ENCODE measurements at regions not wholly inside any gene's neighbourhood (a gene's known extent, or its start where the extent isn't known, plus 50 kb on each side); places are given as distances from the start of the nearest gene placed in this dataset.

DNA sequence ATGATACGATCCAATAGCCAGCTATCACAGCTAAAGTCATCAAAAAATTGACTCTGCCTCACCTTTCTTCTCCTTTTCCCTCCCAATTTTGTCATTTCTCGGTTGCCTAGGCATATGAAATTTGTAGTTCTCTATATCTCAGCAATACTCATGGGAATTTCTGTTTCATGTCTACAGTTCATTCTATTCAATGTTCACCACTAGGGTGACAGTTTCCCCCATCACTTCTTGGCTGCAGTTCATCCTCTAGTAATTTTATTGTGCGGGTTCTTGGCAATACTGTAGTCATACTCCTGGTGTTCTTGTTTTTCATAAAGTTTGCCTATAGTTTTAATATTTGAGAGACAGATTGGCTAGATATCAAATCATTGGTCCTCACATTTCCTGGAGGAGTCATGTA is 872.2 kb upstream of the ID2 start:
- ChIA-PET POLR2A (no interaction called here), CTCF (no interaction called here)
- TF ChIP-seq, protein P1, sequence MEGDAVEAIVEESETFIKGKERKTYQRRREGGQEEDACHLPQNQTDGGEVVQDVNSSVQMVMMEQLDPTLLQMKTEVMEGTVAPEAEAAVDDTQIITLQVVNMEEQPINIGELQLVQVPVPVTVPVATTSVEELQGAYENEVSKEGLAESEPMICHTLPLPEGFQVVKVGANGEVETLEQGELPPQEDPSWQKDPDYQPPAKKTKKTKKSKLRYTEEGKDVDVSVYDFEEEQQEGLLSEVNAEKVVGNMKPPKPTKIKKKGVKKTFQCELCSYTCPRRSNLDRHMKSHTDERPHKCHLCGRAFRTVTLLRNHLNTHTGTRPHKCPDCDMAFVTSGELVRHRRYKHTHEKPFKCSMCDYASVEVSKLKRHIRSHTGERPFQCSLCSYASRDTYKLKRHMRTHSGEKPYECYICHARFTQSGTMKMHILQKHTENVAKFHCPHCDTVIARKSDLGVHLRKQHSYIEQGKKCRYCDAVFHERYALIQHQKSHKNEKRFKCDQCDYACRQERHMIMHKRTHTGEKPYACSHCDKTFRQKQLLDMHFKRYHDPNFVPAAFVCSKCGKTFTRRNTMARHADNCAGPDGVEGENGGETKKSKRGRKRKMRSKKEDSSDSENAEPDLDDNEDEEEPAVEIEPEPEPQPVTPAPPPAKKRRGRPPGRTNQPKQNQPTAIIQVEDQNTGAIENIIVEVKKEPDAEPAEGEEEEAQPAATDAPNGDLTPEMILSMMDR (IDR thresholded peaks at IDR 0.05; ENCODE audit: insufficient read depth, low read length, missing control alignments), result no peak
- DNase-seq (ENCODE audit: low read depth, low spot score), result no peak
- H3K4me3 ChIP-seq (ENCODE audit: low read depth, low read length), result no peak overlapping the region

DNA sequence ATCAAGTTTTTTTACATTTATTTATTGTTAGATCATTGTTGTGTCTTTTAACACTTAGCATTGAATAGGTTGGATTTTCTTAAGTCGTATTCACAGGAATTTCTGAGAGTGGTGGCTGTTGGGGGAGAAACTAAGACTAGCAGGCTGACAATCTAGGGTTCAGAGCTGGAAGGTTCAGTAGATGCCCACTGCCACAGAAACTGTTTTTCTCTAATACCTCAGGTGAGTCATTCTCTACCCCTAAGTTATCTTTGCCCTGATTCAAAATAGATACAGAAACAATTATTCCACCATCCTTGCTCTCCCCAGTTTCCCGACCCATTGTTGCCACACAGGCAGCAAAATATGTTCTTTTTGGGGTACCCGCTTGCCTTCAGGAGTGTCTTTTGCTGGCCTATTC is 870.8 kb upstream of the ID2 start:
- TF ChIP-seq, protein P1 (IDR thresholded peaks at IDR 0.05; ENCODE audit: insufficient read depth, low read length, missing control alignments), result no peak
- ChIA-PET CTCF (no interaction called here), POLR2A (no interaction called here)
- no peak for DNase-seq (ENCODE audit: low read depth, low spot score)
- no peak overlapping the region for H3K4me3 ChIP-seq (ENCODE audit: low read depth, low read length)

DNA sequence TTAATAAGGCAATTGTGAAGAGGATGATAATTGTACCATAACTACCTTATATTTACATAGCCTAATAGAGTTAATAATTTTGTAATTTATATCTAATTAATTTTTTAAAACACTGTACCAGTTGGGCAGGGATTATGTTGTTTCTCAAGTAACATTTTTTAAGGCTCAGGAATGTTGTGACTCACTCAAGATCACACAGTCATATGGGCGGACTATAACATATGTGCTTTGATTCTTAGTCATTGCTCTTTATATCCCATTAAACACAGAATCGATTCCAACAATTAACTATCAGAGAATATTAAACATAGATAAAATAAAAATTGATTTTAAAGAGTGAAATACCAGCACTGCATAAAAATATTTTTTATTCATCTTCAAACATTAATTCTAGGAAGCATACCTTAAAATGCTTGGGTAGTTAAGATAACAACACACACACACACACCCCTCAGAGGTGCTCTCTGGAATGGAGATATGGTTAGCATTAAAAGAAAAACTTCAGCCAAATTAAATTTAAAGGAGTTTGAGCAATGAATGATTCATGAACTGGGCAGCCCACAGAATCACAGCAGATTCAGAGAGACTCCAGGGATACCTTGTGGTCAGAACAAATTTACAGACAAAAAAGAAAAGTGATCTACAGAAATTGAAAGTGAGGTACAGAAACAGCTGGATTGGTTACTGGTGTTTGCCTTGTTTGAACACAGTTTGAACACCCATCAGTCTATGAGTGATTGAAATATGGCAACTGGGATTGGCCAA is 869.4 kb upstream of the ID2 start:
- H3K4me3 ChIP-seq (ENCODE audit: low read depth, low read length), result no peak overlapping the region
- ChIA-PET CTCF (interaction anchor here (0.7 to 1.3 kb wide), 2 partner anchors 139 to 385 kb away, joined by 3 read pairs; no protein-coding TSS in a partner anchor), POLR2A (interaction anchor here (0.8 kb wide), 1 partner anchor 869 kb away, joined by 3 read pairs; the partner anchor contains the start of gene ID2)
- TF ChIP-seq, protein P1 (IDR thresholded peaks at IDR 0.05; ENCODE audit: insufficient read depth, low read length, missing control alignments), result no peak
- DNase-seq (ENCODE audit: low read depth, low spot score), result no peak

DNA sequence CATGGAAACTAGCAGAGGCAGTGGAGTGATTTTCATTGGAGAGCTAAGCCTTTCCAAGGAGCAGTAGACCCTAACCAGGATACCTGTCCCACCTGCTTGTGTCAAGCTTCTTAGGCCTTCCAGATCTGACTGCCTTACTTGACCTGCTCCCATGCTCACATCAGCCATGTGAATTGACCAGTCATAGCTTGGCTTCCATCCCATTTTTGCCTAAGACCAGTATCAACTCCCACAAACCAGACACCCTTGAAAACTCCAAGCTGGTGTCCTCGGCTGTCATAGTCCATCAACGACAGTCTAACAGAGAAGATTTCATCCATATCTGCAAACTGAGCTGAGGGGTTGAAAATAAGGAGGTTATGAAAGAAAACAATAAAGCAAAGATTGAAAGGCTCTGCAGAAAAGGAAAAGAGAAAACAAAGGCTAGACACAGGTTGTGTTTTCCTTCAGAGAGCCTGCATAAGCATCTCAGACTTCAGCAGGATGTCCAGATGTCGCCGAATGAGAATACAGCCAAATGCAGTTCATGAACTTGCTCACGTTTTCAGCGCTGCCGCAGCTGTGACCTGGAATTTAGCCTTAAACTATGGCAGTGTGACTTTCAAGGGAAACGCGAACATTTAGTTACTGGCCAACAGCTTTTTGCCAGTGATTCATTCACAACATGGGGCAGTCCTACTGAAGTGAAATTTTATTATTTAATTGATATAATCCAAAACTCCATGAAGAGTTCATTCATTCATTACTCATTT is 868.1 kb upstream of the ID2 start:
- TF ChIP-seq, protein P1 (IDR thresholded peaks at IDR 0.05; ENCODE audit: insufficient read depth, low read length, missing control alignments), result no peak
- CTCF ChIA-PET, result interaction anchor here (1.3 kb wide), 1 partner anchor 386 kb away, joined by 3 read pairs; no protein-coding TSS in a partner anchor
- POLR2A ChIA-PET, result no interaction called here

DNA sequence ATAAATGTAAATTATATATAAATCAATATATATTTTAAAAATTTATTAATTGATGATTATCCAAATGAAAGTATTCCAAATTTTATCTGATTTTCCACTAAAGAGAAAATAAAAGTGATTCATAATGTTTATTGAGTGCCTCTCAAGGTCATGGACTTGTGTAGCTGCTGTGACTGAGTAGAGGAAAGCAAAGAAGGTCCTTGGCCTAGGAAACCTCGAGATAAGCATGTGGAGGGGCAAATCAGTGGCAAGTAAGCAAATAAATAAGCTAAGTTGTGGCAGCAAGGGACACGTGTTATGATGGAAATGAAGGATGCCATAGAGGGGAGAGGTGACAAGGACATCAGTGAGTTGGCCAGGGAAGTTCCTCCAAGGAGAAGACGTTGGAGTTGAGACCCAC is 866.1 kb upstream of the ID2 start:
- no peak for DNase-seq (ENCODE audit: low read depth, low spot score)
- POLR2A ChIA-PET, result no interaction called here
- CTCF ChIA-PET, result interaction anchor here (1.5 kb wide), 1 partner anchor 14 kb away, joined by 3 read pairs; no protein-coding TSS in a partner anchor
- TF ChIP-seq, protein P1 (IDR thresholded peaks at IDR 0.05; ENCODE audit: insufficient read depth, low read length, missing control alignments), result no peak
- H3K4me3 ChIP-seq (ENCODE audit: low read depth, low read length), result no peak overlapping the region

More for the DNA sequence above, 868.1 kb upstream of the ID2 start:
- H3K4me3 ChIP-seq (ENCODE audit: low read depth, low read length), result no peak overlapping the region
- DNase-seq (ENCODE audit: low read depth, low spot score), result no peak

DNA sequence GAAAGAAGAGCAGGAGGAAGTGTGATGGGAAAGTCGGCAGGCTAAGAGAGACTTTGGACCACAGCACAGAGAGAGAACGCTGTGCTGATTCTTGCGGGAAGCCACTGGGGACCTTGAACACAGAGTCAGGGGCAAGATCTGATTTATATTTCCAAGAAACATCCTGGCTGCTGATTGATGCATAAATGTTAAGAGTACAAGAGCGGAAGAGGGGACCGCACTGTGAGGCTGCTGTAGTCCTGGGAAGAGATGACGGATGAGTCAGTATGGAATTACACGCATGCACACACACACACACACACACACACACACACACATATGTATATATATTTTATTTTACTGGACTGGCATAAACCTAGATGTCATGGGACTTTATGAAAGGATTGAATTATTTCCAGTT is 865.6 kb upstream of the ID2 start:
- TF ChIP-seq, protein P1 (IDR thresholded peaks at IDR 0.05; ENCODE audit: insufficient read depth, low read length, missing control alignments), result no peak
- ChIA-PET POLR2A (no interaction called here), CTCF (interaction anchor here (1.5 kb wide), 1 partner anchor 14 kb away, joined by 3 read pairs; no protein-coding TSS in a partner anchor)
- DNase-seq (ENCODE audit: low read depth, low spot score), result no peak
- no peak overlapping the region for H3K4me3 ChIP-seq (ENCODE audit: low read depth, low read length)
